ENCODE measurements at regions not wholly inside any gene's neighbourhood (a gene's known extent, or its start where the extent isn't known, plus 50 kb on each side); places are given as distances from the start of the nearest gene placed in this dataset.

DNA sequence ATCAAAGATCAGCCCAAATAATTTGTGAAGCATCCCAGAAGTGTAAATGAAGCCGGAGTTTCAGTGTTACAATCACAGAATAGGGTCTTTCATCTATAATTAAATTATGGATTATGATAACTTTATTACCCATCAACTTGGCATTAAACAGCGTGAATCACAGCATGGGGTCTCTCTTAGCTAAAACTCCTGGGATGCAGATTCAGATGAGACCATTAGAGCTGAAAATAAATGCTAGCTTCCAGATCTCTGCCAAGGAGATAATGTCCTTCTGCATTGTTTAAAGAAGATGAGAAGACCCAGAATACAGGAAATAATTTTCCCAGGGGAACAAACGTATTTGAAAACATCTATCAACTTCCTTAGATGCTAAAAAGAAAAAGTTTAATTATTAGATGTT, 546.0 kb upstream of the PCDH9 start:
- TF ChIP-seq TCF7L2 (IDR thresholded peaks at IDR 0.05; ENCODE audit: borderline replicate concordance, low read depth, low read length) (peak; percentile 62; the same call in 1 of the 2 replicates), GLIS2 (tag by site-specific recombination; IDR thresholded peaks at IDR 0.05) (no peak)
- Histone ChIP-seq H3K9me3 (ENCODE audit: control insufficient read depth, insufficient read depth, low read depth, low read length) (no peaks in the 10 kb centered on the region), H3K4me1 (ENCODE audit: control insufficient read depth, insufficient read depth, low read length) (no peaks in the 10 kb centered on the region), H3K36me3 (ENCODE audit: control insufficient read depth in 2 of 2, insufficient read depth in 1 of 2, low read length in 2 of 2) (no peaks in the 10 kb centered on the region), H3K4me3 (ENCODE audit: low read depth, low read length) (no peak overlapping the region), H3K27ac (ENCODE audit: extremely low read depth, low read depth, low read length) (no peak overlapping the region)
- ChIA-PET CTCF (no interaction called here), POLR2A (no interaction called here)

GRCh38 chr13:67775359-67775758, 545.2 kb upstream of the PCDH9 start:
- ChIA-PET POLR2A (no interaction called here), CTCF (interaction anchor here (0.6 kb wide), 1 partner anchor 128 kb away, joined by 3 read pairs; no protein-coding TSS in a partner anchor)
- no peaks in the 10 kb centered on the region for H3K9me3 ChIP-seq (ENCODE audit: control insufficient read depth, insufficient read depth, low read depth, low read length)
- no peak overlapping the region for H3K4me3 ChIP-seq (ENCODE audit: low read depth, low read length)
- TF ChIP-seq ZNF169 (tag by site-specific recombination; IDR thresholded peaks at IDR 0.05), result no peak
- no peak for TF ChIP-seq ZNF335 (tag by site-specific recombination; conservative IDR thresholded peaks at IDR 0.05)
- no peak for TF ChIP-seq ZBTB10 (tag by site-specific recombination; IDR thresholded peaks at IDR 0.05)
- no peak for TF ChIP-seq OSR2 (tag by site-specific recombination; IDR thresholded peaks at IDR 0.05)
- no peak for TF ChIP-seq MZF1 (tag by site-specific recombination; IDR thresholded peaks at IDR 0.05; ENCODE audit: borderline replicate concordance)
- TF ChIP-seq ZNF248 (tag by site-specific recombination; IDR thresholded peaks at IDR 0.05), result no peak
- TF ChIP-seq, protein P1, sequence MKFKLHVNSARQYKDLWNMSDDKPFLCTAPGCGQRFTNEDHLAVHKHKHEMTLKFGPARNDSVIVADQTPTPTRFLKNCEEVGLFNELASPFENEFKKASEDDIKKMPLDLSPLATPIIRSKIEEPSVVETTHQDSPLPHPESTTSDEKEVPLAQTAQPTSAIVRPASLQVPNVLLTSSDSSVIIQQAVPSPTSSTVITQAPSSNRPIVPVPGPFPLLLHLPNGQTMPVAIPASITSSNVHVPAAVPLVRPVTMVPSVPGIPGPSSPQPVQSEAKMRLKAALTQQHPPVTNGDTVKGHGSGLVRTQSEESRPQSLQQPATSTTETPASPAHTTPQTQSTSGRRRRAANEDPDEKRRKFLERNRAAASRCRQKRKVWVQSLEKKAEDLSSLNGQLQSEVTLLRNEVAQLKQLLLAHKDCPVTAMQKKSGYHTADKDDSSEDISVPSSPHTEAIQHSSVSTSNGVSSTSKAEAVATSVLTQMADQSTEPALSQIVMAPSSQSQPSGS (tag by site-specific recombination; IDR thresholded peaks at IDR 0.05; ENCODE audit: low read depth), result no peak
- no peak for TF ChIP-seq ZNF133 (tag by site-specific recombination; IDR thresholded peaks at IDR 0.05)
- no peaks in the 10 kb centered on the region for H3K4me1 ChIP-seq (ENCODE audit: control insufficient read depth, insufficient read depth, low read length)
- no peaks in the 10 kb centered on the region for H3K36me3 ChIP-seq (ENCODE audit: control insufficient read depth in 2 of 2, insufficient read depth in 1 of 2, low read length in 2 of 2)
- no peak overlapping the region for H3K27ac ChIP-seq (ENCODE audit: extremely low read depth, low read depth, low read length)

DNA sequence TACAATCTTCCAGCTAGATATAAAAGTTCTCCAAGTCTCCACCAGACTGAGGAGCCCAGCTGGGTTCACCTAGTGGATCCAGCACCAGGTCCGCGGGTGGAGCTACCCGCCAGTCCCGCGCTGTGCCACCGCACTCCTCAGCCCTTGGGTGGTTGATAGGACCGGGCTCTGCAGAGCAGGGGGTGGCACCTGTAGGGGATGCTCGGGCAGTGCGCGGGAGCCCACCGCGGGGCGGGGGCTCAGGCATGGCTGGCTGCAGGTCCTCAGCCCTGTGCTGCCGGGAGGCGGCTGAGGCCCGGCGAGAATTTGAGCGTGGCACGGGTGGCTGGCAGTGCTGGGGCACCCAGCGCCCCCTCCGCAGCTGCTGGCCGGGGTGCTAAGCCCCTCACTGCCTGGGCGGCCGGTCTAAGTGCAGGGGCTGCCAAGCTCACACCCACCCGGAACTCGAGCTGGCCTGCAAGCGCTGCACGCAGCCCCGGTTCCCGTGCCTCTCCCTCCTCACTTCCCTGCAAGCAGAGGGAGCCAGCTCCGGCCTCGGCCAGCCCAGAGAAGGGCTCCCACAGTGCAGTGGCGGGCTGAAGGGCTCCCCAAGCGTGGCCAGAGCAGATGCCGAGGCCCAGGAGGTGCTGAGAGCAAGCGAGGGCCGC, 542.8 kb upstream of the PCDH9 start:
- Histone ChIP-seq H3K4me3 (ENCODE audit: low read depth, low read length) (no peak overlapping the region), H3K27ac (ENCODE audit: extremely low read depth, low read depth, low read length) (no peak overlapping the region)
- POLR2A ChIA-PET, result no interaction called here

More for the DNA sequence above, 542.8 kb upstream of the PCDH9 start:
- Histone ChIP-seq H3K4me1 (ENCODE audit: control insufficient read depth, insufficient read depth, low read length) (no peaks in the 10 kb centered on the region), H3K36me3 (ENCODE audit: control insufficient read depth in 2 of 2, insufficient read depth in 1 of 2, low read length in 2 of 2) (no peaks in the 10 kb centered on the region), H3K9me3 (ENCODE audit: control insufficient read depth, insufficient read depth, low read depth, low read length) (no peaks in the 10 kb centered on the region)
- CTCF ChIA-PET, result interaction anchor here (0.6 kb wide), 1 partner anchor 100 kb away, joined by 3 read pairs; no protein-coding TSS in a partner anchor
- no peak for TF ChIP-seq ZNF501 (tag by site-specific recombination; IDR thresholded peaks at IDR 0.05)
- TF ChIP-seq ZSCAN30 (tag by site-specific recombination; IDR thresholded peaks at IDR 0.05), result no peak
- TF ChIP-seq ZNF19 (tag by site-specific recombination; IDR thresholded peaks at IDR 0.05; ENCODE audit: low read depth), result no peak
- TF ChIP-seq ZNF664 (tag by site-specific recombination; IDR thresholded peaks at IDR 0.05), result no peak
- TF ChIP-seq ZBTB8A (tag by site-specific recombination; IDR thresholded peaks at IDR 0.05), result no peak
- TF ChIP-seq, protein P1 (tag by site-specific recombination; IDR thresholded peaks at IDR 0.05; ENCODE audit: low read depth), result no peak
- TF ChIP-seq SETDB1 (IDR thresholded peaks at IDR 0.05; ENCODE audit: insufficient read length, low read length), result no peak
- TF ChIP-seq, protein P2, sequence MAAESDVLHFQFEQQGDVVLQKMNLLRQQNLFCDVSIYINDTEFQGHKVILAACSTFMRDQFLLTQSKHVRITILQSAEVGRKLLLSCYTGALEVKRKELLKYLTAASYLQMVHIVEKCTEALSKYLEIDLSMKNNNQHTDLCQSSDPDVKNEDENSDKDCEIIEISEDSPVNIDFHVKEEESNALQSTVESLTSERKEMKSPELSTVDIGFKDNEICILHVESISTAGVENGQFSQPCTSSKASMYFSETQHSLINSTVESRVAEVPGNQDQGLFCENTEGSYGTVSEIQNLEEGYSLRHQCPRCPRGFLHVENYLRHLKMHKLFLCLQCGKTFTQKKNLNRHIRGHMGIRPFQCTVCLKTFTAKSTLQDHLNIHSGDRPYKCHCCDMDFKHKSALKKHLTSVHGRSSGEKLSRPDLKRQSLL (tag by site-specific recombination; IDR thresholded peaks at IDR 0.05), result no peak
- TF ChIP-seq ZNF341 (tag by site-specific recombination; IDR thresholded peaks at IDR 0.05; ENCODE audit: low read depth), result no peak
